Fibroblast of villous mesenchyme (primary cell): ENCODE measurements at regions not wholly inside any gene's neighbourhood (a gene's known extent, or its start where the extent isn't known, plus 50 kb on each side); places are given as distances from the start of the nearest gene placed in this dataset.

Experiments
- DNase-seq: peaks from one replicate; pipeline ENCODE4 v3.0.0-alpha.2; 2010; ENCODE audit warnings: low read depth
- H3K4me3 ChIP-seq: 2 replicates; pipeline ENCODE4 v1.5.1; 2011; ENCODE audit warnings: low read depth, mild to moderate bottlenecking, low read length
- TF ChIP-seq, protein P1 (sequence below): IDR thresholded peaks from 2 replicates; pipeline ENCODE4 v1.5.1; 2012; ENCODE audit warnings: low read depth, mild to moderate bottlenecking, low read length; ENCODE audit not compliant: insufficient read depth

DNA sequence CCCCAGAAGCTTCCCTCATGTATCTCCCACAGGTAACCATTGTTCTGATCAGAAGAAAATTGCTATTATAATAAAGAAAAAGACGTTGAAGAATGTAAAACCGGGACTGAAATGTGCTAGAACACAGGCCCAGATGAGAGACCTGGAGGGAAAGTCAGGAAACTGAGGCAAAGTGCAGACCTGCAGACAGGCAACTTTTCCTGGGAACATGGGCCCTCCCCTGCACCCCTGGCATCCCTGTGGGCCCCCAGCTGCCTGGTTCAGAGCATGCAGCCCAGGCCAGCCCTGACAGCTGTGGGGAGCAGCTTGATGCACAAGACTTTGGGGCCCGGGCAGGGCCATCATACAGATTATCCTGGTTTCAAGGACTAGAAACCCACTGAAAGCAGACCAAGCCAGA, 212.2 kb downstream of the CDC5L start:
- TF ChIP-seq, protein P1, sequence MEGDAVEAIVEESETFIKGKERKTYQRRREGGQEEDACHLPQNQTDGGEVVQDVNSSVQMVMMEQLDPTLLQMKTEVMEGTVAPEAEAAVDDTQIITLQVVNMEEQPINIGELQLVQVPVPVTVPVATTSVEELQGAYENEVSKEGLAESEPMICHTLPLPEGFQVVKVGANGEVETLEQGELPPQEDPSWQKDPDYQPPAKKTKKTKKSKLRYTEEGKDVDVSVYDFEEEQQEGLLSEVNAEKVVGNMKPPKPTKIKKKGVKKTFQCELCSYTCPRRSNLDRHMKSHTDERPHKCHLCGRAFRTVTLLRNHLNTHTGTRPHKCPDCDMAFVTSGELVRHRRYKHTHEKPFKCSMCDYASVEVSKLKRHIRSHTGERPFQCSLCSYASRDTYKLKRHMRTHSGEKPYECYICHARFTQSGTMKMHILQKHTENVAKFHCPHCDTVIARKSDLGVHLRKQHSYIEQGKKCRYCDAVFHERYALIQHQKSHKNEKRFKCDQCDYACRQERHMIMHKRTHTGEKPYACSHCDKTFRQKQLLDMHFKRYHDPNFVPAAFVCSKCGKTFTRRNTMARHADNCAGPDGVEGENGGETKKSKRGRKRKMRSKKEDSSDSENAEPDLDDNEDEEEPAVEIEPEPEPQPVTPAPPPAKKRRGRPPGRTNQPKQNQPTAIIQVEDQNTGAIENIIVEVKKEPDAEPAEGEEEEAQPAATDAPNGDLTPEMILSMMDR = no peak
- H3K4me3 ChIP-seq = no peak overlapping the region
- no peak for DNase-seq

- TF ChIP-seq, protein P1 = no peak
- H3K4me3 ChIP-seq = no peak overlapping the region
- no peak for DNase-seq
Measured at GRCh38 chr6:44603044-44603686, 215.7 kb downstream of the CDC5L start.

GRCh38 chr6:44606504-44606903, 219.0 kb downstream of the CDC5L start:
- DNase-seq = no peak
- TF ChIP-seq, protein P1 = no peak
- H3K4me3 ChIP-seq = no peak overlapping the region

- TF ChIP-seq, protein P1 = no peak
- DNase-seq = no peak
- H3K4me3 ChIP-seq = no peak overlapping the region
Measured at GRCh38 chr6:44606976-44607375, 219.5 kb downstream of the CDC5L start.

GRCh38 chr6:44608175-44608574, 220.7 kb downstream of the CDC5L start:
- TF ChIP-seq, protein P1 = no peak
- no peak overlapping the region for H3K4me3 ChIP-seq
- no peak for DNase-seq

GRCh38 chr6:44609051-44609612, 221.6 kb downstream of the CDC5L start:
- no peak for DNase-seq
- TF ChIP-seq, protein P1 = no peak
- no peak overlapping the region for H3K4me3 ChIP-seq

- TF ChIP-seq, protein P1 = no peak
- no peak for DNase-seq
Measured at GRCh38 chr6:44614396-44614795, 226.9 kb downstream of the CDC5L start.

More at GRCh38 chr6:44614396-44614795, 226.9 kb downstream of the CDC5L start:
- H3K4me3 ChIP-seq = no peak overlapping the region
